HFF-Myc (cell line): ENCODE measurements at regions not wholly inside any gene's neighbourhood (a gene's known extent, or its start where the extent isn't known, plus 50 kb on each side); places are given as distances from the start of the nearest gene placed in this dataset.

ENCODE experiments used
- DNase-seq: peaks from one replicate; pipeline ENCODE4 v3.0.0-alpha.2; 2011; ENCODE audit warnings: low read depth; ENCODE audit errors: extremely low read depth
- H3K4me3 ChIP-seq: replicated peaks from 2 replicates; pipeline ENCODE4 v1.5.1; 2011; ENCODE audit warnings: low read depth, mild to moderate bottlenecking, control low read depth, low read length
- TF ChIP-seq, protein P1 (sequence below): IDR thresholded peaks from 2 replicates; pipeline ENCODE4 v1.5.1; 2012; ENCODE audit warnings: mild to moderate bottlenecking, low read depth, low read length, control low read depth; ENCODE audit errors: missing control alignments

DNA sequence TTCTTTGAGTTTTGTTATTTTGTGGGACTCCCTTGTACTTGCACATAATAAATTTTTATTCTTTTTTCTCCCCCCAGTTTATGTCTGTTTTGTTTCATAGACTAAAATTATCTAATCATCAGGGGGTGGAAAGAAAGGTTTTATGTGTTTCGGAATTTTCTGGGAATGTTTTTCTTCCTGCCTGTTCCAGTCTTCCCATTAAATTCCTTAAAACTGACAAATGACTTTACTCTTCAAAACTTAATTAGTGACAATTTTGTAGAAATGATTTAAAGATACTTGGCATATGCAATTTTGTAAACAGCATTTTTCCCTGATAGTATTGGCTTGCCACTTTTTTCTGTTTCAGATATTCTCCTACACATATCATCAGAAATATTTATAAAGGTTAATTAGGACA is 1813.4 kb downstream of the PCDH9 start:
- DNase-seq: no peak
- no peak overlapping the region for H3K4me3 ChIP-seq

DNA sequence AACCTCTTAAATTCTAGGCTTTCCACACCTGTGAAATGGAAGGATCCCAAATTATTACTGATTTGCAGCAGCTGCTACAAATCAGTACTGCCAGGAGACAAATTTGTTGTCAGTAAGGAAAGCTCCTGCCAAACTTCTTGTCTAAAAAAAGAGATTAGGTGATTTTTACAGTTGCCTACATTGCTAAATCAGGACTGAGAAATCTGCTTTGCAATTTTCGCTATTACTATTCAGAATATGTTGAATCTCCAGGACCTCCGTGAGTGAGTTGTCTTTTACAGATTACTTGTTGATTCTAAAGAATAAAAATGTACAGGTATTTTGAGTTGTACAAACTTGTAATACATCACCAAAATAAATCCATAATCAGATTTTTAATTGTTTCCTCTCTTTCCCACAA is 1815.9 kb downstream of the PCDH9 start:
- H3K4me3 ChIP-seq: no peak overlapping the region
- TF ChIP-seq, protein P1, sequence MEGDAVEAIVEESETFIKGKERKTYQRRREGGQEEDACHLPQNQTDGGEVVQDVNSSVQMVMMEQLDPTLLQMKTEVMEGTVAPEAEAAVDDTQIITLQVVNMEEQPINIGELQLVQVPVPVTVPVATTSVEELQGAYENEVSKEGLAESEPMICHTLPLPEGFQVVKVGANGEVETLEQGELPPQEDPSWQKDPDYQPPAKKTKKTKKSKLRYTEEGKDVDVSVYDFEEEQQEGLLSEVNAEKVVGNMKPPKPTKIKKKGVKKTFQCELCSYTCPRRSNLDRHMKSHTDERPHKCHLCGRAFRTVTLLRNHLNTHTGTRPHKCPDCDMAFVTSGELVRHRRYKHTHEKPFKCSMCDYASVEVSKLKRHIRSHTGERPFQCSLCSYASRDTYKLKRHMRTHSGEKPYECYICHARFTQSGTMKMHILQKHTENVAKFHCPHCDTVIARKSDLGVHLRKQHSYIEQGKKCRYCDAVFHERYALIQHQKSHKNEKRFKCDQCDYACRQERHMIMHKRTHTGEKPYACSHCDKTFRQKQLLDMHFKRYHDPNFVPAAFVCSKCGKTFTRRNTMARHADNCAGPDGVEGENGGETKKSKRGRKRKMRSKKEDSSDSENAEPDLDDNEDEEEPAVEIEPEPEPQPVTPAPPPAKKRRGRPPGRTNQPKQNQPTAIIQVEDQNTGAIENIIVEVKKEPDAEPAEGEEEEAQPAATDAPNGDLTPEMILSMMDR: no peak
- DNase-seq: no peak

More for the DNA sequence above, 1813.4 kb downstream of the PCDH9 start:
- TF ChIP-seq, protein P1: no peak

DNA sequence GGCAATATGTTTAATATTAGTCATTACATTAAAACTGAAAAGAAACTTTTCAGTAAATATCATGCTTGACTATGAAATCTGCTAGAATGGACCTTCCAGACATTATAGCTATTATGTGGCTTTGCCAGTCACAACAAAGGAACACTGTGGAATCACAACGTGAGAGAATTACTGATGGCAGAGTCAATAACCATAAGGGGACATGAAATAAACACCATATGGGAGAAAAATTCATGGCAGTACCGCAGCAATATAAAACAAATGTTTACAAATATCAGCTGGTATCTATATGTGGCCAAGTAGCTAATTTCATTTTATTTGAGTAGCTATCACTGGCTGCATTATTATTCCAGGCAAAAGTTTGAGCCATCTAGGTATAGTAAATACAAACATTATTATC is 1818.6 kb downstream of the PCDH9 start:
- DNase-seq: no peak
- TF ChIP-seq, protein P1: no peak
- no peak overlapping the region for H3K4me3 ChIP-seq

DNA sequence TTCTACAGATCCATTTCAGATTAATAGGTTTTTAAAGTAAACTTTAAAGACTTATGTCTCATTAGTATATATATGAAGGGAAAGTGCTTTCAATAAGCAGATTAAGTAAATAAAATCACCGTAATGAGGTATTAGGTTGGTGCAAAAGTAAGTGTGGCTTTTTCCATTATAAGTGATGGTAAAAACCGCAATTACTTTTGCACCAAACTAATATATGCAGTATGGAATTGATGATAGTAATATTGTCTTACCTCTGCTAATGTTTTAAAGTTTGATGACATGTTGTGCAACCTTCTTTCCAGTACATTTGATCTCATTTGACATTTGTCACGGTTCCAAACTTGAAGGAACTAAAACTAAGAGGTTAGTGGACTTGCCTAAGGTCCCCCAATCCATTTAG is 1819.3 kb downstream of the PCDH9 start:
- no peak for DNase-seq
- TF ChIP-seq, protein P1: no peak
- H3K4me3 ChIP-seq: no peak overlapping the region

DNA sequence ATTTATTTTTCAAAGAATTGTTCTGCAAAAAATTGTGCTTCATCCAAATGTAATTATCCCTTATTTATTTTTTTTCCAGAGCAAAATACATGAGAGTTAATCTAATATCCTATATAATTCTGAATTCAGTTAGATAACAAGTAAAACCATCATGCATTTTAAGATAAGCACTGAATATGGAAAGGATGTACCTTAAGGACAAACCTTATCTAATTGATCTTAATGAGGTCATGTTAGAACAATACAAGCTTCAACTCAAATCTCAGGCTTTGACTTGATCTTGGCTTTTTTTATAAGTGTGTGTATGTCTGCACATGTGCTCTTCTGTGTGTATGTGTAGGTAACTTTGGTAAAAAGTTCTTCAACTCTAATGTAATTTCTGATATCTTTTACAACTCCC is 1828.8 kb downstream of the PCDH9 start:
- H3K4me3 ChIP-seq: no peak overlapping the region
- TF ChIP-seq, protein P1: no peak
- no peak for DNase-seq

DNA sequence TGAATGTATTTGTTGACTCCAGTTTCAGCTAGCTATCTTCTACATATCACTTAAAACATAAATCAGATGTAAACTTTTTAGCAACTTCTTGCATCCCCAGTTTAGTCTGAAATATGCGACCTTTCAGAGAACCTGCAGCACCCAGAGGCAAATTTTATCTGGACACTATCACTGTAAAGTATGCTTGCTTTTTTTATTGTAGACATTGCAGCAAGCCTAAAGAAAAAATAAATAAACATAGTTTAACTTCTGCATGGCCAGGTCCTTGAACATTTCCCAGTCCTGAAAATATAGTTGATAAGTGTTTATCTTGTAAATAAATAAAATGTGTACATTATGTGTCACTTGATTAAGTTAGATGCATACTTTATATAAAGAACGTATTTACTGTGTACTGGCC is 1829.4 kb downstream of the PCDH9 start:
- TF ChIP-seq, protein P1: no peak
- no peak for DNase-seq
- H3K4me3 ChIP-seq: no peak overlapping the region

DNA sequence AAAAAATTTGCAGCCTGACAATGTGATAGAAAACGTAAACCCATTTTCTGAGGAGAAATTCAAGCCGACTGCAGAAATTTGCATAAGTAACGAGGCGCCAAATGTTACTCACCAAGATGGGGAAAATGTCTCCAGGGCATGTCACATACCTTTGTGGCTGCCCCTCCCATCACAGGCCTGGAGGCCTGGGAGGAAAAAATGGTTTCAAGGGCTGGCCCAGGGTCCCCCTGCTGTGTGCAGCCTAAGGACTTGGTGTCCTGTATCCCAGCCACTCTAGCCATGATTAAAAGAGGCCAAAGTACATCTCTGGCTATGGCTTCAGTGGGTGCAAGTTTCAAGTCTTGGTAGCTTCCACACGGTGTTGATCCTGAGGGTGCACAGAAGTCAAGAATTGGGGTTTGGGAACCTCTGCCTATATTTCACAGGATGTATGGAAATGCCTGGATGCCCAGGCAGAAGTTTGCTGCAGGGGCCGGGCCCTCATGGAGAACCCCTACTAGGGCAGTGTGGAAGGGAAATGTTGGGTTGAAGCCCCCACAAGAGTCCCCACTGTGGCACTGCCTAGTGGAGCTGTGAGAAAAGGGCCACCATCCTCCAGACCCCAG is 1842.3 kb downstream of the PCDH9 start:
- no peak for DNase-seq
- no peak overlapping the region for H3K4me3 ChIP-seq
- TF ChIP-seq, protein P1: no peak
